Endodermal cell (in vitro differentiated cells): ENCODE measurements at regions not wholly inside any gene's neighbourhood (a gene's known extent, or its start where the extent isn't known, plus 50 kb on each side); places are given as distances from the start of the nearest gene placed in this dataset.
A peak's percentile ranks its signal among the peaks of the same experiment; 100 is the strongest.

Experiments
- DNase-seq: peaks from one replicate; pipeline ENCODE4 v3.0.0-alpha.2; 2017
- H3K27ac ChIP-seq: 2 replicates; pipeline ENCODE4 v1.5.1; 2013; ENCODE audit warnings: mild to moderate bottlenecking, low read depth, low read length, moderate library complexity
- H3K27me3 ChIP-seq: 2 replicates; pipeline ENCODE4 v1.6.1; 2013; ENCODE audit warnings: mild to moderate bottlenecking, low read length, moderate library complexity; ENCODE audit not compliant: insufficient read depth, control insufficient read depth, poor library complexity, severe bottlenecking
- H3K36me3 ChIP-seq: 2 replicates; pipeline ENCODE4 v1.7.0; 2013; ENCODE audit warnings: mild to moderate bottlenecking, low read length, moderate library complexity; ENCODE audit not compliant: control insufficient read depth, insufficient read depth
- H3K4me1 ChIP-seq: one replicate; pipeline ENCODE4 v1.7.0; 2013; ENCODE audit warnings: low read length; ENCODE audit not compliant: control insufficient read depth, insufficient read depth
- H3K4me3 ChIP-seq: 2 replicates; pipeline ENCODE4 v1.5.1; 2013; ENCODE audit warnings: mild to moderate bottlenecking, low read length, moderate library complexity
- H3K9ac ChIP-seq: 2 replicates; pipeline ENCODE4 v1.6.1; 2013; ENCODE audit warnings: mild to moderate bottlenecking, low read length, moderate library complexity; ENCODE audit not compliant: poor library complexity, severe bottlenecking; ENCODE audit errors: extremely low read depth
- H3K9me3 ChIP-seq: 2 replicates; pipeline ENCODE4 v1.6.1; 2013; ENCODE audit warnings: mild to moderate bottlenecking, low read length, moderate library complexity; ENCODE audit not compliant: control insufficient read depth
- H3K27ac Mint-ChIP-seq: 2 replicates; pipeline ENCODE4 v1.8.0; 2020; ENCODE audit warnings: mixed read lengths
- H3K27me3 Mint-ChIP-seq: 2 replicates; pipeline ENCODE4 v1.8.0; 2021; ENCODE audit warnings: mild to moderate bottlenecking, mixed read lengths; ENCODE audit not compliant: insufficient read depth
- H3K36me3 Mint-ChIP-seq: 2 replicates; pipeline ENCODE4 v1.8.0; 2020; ENCODE audit warnings: low read depth, mixed read lengths
- H3K4me1 Mint-ChIP-seq: 2 replicates; pipeline ENCODE4 v1.8.0; 2020; ENCODE audit warnings: mixed read lengths
- H3K4me3 Mint-ChIP-seq: 2 replicates; pipeline ENCODE4 v1.8.0; 2020; ENCODE audit warnings: mild to moderate bottlenecking, moderate library complexity, mixed read lengths
- H3K9me3 Mint-ChIP-seq: 2 replicates; pipeline ENCODE4 v1.8.0; 2020; ENCODE audit warnings: mild to moderate bottlenecking, mixed read lengths
- WGBS, 2 experiments: methylation state at CpG; one replicate each; pipeline versions ENCODE4 v1.1.5 to v1.1.7; 2013; ENCODE audit warnings: missing lambda C conversion rate in 2 of 2, mixed read lengths in 1 of 2; ENCODE audit not compliant: insufficient coverage in 1 of 2, insufficient read length in 1 of 2; 5-methylcytosine and 5-hydroxymethylcytosine counted together
- TF ChIP-seq, protein P1 (sequence below): fragments of 200-600 bp; sonication (generic); conservative IDR thresholded peaks from 2 replicates; pipeline ENCODE4 v1.5.0; 2021; ENCODE audit warnings: antibody characterized with exemption, mild to moderate bottlenecking

DNA sequence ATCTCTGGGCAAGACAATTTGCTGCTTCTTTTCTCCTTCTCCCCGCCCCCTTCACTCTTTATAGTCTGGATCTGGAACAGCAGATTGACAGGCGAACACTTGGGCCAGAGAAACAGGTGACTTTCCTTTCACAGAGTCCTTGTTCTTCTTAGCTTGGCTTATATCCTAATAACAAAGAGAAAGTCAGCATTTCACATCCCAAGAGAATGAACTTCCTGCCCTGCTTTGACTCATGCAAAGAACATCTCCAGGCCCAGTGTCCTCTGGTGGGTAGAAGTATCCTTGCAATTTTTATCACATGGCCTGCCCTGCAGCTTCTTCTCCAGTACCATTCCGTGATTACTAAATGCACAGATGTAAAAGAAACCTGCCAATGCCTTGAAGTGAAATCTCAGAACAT, 764.4 kb downstream of the ADGRL2 start:
- H3K9ac ChIP-seq, result no peak overlapping the region
- DNase-seq, result peak; percentile 60
- no peak overlapping the region for H3K27ac ChIP-seq
- H3K36me3 ChIP-seq, result no peaks in the 10 kb centered on the region
- Mint-ChIP-seq H3K9me3 (no peaks in the 10 kb centered on the region), H3K4me1 (peaks cover 22% of the 10 kb centered on the region), H3K27me3 (no peaks in the 10 kb centered on the region), H3K4me3 (no peak overlapping the region), H3K27ac (peak overlapping the region; percentile 46), H3K36me3 (no peaks in the 10 kb centered on the region)
- 75 to 81% methylated on average over 2 to 3 of the region's 3 CpGs for WGBS, 2 experiments
- TF ChIP-seq, protein P1, sequence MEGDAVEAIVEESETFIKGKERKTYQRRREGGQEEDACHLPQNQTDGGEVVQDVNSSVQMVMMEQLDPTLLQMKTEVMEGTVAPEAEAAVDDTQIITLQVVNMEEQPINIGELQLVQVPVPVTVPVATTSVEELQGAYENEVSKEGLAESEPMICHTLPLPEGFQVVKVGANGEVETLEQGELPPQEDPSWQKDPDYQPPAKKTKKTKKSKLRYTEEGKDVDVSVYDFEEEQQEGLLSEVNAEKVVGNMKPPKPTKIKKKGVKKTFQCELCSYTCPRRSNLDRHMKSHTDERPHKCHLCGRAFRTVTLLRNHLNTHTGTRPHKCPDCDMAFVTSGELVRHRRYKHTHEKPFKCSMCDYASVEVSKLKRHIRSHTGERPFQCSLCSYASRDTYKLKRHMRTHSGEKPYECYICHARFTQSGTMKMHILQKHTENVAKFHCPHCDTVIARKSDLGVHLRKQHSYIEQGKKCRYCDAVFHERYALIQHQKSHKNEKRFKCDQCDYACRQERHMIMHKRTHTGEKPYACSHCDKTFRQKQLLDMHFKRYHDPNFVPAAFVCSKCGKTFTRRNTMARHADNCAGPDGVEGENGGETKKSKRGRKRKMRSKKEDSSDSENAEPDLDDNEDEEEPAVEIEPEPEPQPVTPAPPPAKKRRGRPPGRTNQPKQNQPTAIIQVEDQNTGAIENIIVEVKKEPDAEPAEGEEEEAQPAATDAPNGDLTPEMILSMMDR, result peak; percentile 42
- H3K4me1 ChIP-seq, result peaks cover 4% of the 10 kb centered on the region
- no peaks in the 10 kb centered on the region for H3K9me3 ChIP-seq
- no peak overlapping the region for H3K4me3 ChIP-seq
- H3K27me3 ChIP-seq, result no peaks in the 10 kb centered on the region

DNA sequence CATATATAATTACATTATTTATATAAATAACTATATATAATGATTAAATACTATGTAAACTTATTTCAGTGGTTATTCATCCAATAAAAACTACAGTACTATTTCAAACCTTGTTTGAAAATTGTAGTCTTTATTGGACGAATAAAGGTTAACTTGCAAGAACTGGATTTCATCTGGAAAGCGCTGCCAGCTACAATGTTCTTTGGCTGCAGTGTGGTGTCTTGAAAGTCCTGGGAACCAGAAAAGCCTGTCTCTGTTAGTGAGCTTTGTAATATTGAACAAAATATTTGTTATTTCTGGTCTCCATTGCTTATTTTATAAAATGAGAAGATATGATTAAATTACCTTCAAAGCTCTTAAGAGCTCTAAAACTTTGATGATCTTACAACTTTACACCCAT, 763.6 kb downstream of the ADGRL2 start:
- H3K27ac Mint-ChIP-seq, result no peak overlapping the region
- no peak overlapping the region for H3K4me3 Mint-ChIP-seq
- peaks cover 23% of the 10 kb centered on the region for H3K4me1 Mint-ChIP-seq
- H3K36me3 Mint-ChIP-seq, result no peaks in the 10 kb centered on the region
- no peak for DNase-seq
- H3K36me3 ChIP-seq, result no peaks in the 10 kb centered on the region
- H3K27ac ChIP-seq, result no peak overlapping the region
- no peaks in the 10 kb centered on the region for H3K27me3 Mint-ChIP-seq
- H3K9ac ChIP-seq, result no peak overlapping the region
- WGBS, 2 experiments, result 91% methylated on average over 2 of the region's 2 CpGs; no CpG with 5 or more reads in 1 of the 2 experiments
- peaks cover 4% of the 10 kb centered on the region for H3K4me1 ChIP-seq
- TF ChIP-seq, protein P1, result no peak
- H3K9me3 Mint-ChIP-seq, result no peaks in the 10 kb centered on the region
- no peak overlapping the region for H3K4me3 ChIP-seq
- no peaks in the 10 kb centered on the region for H3K9me3 ChIP-seq
- H3K27me3 ChIP-seq, result no peaks in the 10 kb centered on the region

DNA sequence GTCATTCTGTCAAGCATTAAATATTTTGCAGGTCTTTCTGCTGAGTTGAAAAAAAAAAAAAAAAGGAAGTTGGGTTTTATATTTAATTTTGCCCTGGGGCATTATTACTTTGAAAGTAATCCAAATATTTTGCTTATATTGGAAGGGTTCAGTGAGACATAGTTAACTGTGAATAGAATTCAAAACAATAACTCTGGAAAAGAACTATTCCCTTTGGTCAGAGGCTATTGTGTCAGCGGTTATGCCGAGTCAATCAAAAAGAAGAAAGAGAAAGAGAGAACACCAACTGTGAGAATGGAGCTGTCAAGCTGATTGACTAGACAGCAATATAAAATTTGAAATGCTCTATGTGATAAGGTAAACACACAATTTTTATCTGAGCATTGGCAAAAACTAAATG, 761.7 kb downstream of the ADGRL2 start:
- H3K27ac ChIP-seq, result no peak overlapping the region
- H3K4me1 Mint-ChIP-seq, result peaks cover 23% of the 10 kb centered on the region
- TF ChIP-seq, protein P1, result no peak
- H3K4me1 ChIP-seq, result peaks cover 4% of the 10 kb centered on the region
- H3K4me3 ChIP-seq, result no peak overlapping the region
- no peaks in the 10 kb centered on the region for H3K9me3 ChIP-seq
- H3K27ac Mint-ChIP-seq, result no peak overlapping the region
- no peaks in the 10 kb centered on the region for H3K27me3 Mint-ChIP-seq
- no peak overlapping the region for H3K4me3 Mint-ChIP-seq
- no peaks in the 10 kb centered on the region for H3K9me3 Mint-ChIP-seq
- no peak for DNase-seq
- 85 to 94% methylated on average over 2 of the region's 2 CpGs for WGBS, 2 experiments
- H3K36me3 ChIP-seq, result no peaks in the 10 kb centered on the region
- no peak overlapping the region for H3K9ac ChIP-seq
- no peaks in the 10 kb centered on the region for H3K36me3 Mint-ChIP-seq
- H3K27me3 ChIP-seq, result no peaks in the 10 kb centered on the region
